Pulmonary artery endothelial cell (primary cell): ENCODE measurements at regions not wholly inside any gene's neighbourhood (a gene's known extent, or its start where the extent isn't known, plus 50 kb on each side); places are given as distances from the start of the nearest gene placed in this dataset.
"Not testable (repeated sequence)": the region's sequence is repeated elsewhere in the genome, so short reads cannot be mapped to it uniquely, and the experiment has no call there.

ENCODE experiments used
- DNase-seq: peaks from one replicate; pipeline ENCODE4 v3.0.0-alpha.2; 2011; ENCODE audit warnings: low read depth, low spot score

GRCh38 chr10:2367083-2367482 is 629.8 kb upstream of the ADARB2 start:
- DNase-seq: no peak

GRCh38 chr10:2366264-2366931 is 629.1 kb upstream of the ADARB2 start:
- DNase-seq: no peak

- no peak for DNase-seq
These were observed 625.0 kb upstream of the ADARB2 start for GRCh38 chr10:2362331-2362730.

GRCh38 chr10:2358586-2358985 is 621.3 kb upstream of the ADARB2 start:
- DNase-seq: no peak

GRCh38 chr10:2356670-2357069 is 619.3 kb upstream of the ADARB2 start:
- no peak for DNase-seq

- no peak for DNase-seq
These were observed 614.2 kb upstream of the ADARB2 start for GRCh38 chr10:2351566-2351965.

GRCh38 chr10:2342206-2342605 is 604.9 kb upstream of the ADARB2 start:
- DNase-seq: no peak

- no peak for DNase-seq
These were observed 603.7 kb upstream of the ADARB2 start for GRCh38 chr10:2340831-2341647.

- DNase-seq: no peak
These were observed 598.3 kb upstream of the ADARB2 start for GRCh38 chr10:2335626-2336025.

- no peak for DNase-seq
These were observed 597.2 kb upstream of the ADARB2 start for GRCh38 chr10:2334575-2334974.

- no peak for DNase-seq
These were observed 591.8 kb upstream of the ADARB2 start for GRCh38 chr10:2329082-2329481.

- DNase-seq: no peak
These were observed 589.1 kb upstream of the ADARB2 start for GRCh38 chr10:2326411-2326810.

- DNase-seq: not testable (repeated sequence)
These were observed 577.7 kb upstream of the ADARB2 start for GRCh38 chr10:2315045-2315485.

GRCh38 chr10:2306081-2306480 is 568.8 kb upstream of the ADARB2 start:
- DNase-seq: no peak

GRCh38 chr10:2303169-2303568 is 565.8 kb upstream of the ADARB2 start:
- no peak for DNase-seq

- no peak for DNase-seq
These were observed 563.9 kb upstream of the ADARB2 start for GRCh38 chr10:2301227-2301626.

GRCh38 chr10:2300231-2300630 is 562.9 kb upstream of the ADARB2 start:
- no peak for DNase-seq

- no peak for DNase-seq
These were observed 559.0 kb upstream of the ADARB2 start for GRCh38 chr10:2296179-2296891.

GRCh38 chr10:2294739-2295138 is 557.4 kb upstream of the ADARB2 start:
- DNase-seq: no peak

GRCh38 chr10:2284071-2284470 is 546.7 kb upstream of the ADARB2 start:
- no peak for DNase-seq

GRCh38 chr10:2282202-2282601 is 544.9 kb upstream of the ADARB2 start:
- DNase-seq: no peak

- DNase-seq: no peak
These were observed 543.5 kb upstream of the ADARB2 start for GRCh38 chr10:2280713-2281300.
